ENCODE measurements at regions not wholly inside any gene's neighbourhood (a gene's known extent, or its start where the extent isn't known, plus 50 kb on each side); places are given as distances from the start of the nearest gene placed in this dataset.

DNA sequence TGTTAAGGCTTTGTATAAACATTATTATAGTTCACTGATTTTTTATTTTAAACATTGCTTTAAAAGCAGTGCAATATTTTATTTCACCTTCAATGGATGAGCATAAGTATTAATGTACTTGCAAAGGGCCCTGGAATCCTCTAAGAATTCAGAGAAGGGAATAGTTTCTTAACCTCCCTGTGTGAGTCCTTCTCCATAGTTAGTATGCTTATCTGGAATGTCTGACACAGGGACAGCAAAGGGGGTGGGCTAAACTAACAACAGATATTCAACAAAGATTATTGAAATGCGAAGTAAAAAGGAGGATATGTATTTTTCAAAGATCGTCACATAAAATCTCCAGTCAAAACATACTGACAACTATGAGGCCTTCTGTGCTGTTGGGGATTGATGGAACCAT lies 300.4 kb downstream of the CENPW start:
- TF ChIP-seq POLR2A (IDR thresholded peaks at IDR 0.05) = no peak
- TF ChIP-seq, protein P1, sequence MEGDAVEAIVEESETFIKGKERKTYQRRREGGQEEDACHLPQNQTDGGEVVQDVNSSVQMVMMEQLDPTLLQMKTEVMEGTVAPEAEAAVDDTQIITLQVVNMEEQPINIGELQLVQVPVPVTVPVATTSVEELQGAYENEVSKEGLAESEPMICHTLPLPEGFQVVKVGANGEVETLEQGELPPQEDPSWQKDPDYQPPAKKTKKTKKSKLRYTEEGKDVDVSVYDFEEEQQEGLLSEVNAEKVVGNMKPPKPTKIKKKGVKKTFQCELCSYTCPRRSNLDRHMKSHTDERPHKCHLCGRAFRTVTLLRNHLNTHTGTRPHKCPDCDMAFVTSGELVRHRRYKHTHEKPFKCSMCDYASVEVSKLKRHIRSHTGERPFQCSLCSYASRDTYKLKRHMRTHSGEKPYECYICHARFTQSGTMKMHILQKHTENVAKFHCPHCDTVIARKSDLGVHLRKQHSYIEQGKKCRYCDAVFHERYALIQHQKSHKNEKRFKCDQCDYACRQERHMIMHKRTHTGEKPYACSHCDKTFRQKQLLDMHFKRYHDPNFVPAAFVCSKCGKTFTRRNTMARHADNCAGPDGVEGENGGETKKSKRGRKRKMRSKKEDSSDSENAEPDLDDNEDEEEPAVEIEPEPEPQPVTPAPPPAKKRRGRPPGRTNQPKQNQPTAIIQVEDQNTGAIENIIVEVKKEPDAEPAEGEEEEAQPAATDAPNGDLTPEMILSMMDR (IDR thresholded peaks at IDR 0.05) = no peak
